H54 (cell line): ENCODE measurements at regions not wholly inside any gene's neighbourhood (a gene's known extent, or its start where the extent isn't known, plus 50 kb on each side); places are given as distances from the start of the nearest gene placed in this dataset.

Experiments
- DNase-seq: peaks from one replicate; pipeline ENCODE4 v3.0.0; 2011; ENCODE audit warnings: low spot score, mixed read lengths; ENCODE audit not compliant: insufficient read length
- FAIRE-seq: peaks from 3 replicates; lab custom pipeline; 2011; peaks lifted over from hg19 to GRCh38; lab: Jason Lieb, UNC
- POLR2A ChIP-seq: IDR thresholded peaks from 2 replicates; pipeline ENCODE4 v1.6.1; 2011; ENCODE audit warnings: low read depth, mild to moderate bottlenecking, low read length

DNA sequence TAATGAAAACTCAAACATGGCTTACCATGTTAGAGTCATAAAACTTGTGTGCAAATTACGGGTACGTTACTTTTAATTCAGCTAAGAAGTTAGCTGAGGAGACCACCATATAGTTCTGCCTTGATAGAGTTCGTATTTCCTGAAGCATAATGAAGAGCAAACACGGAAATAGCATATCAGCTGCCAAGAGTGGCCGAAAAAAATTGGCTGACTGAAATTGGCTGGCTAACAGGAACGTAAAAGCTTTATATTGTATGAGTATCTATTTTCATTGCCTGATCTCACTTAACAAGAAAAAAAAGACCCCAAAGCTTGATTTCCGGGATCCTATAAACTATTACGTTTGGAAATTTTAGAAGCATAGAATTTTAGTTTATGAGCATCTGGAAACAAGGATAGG is 1222.9 kb downstream of the ZPLD1 start:
- FAIRE-seq (no peak), DNase-seq (no peak)
- TF ChIP-seq POLR2A = no peak

DNA sequence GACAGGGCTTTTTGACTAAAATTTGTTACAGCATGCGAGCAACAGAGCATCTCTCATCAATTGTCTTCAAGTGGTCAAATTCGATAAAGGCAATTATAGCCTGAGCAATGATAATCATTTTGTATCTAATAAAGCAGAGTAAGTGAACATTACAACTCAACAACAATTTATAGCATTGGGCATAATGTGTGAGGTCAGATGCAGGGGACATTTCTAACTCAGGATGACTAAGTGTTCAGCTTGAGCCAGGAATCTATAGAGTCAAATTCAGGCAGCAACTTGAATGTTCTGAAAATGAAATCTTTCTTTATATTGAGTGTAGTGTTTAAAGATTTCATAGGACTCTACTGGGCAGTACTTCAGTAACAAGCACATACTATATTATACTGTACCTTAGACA is 1226.0 kb downstream of the ZPLD1 start:
- no peak for FAIRE-seq

DNA sequence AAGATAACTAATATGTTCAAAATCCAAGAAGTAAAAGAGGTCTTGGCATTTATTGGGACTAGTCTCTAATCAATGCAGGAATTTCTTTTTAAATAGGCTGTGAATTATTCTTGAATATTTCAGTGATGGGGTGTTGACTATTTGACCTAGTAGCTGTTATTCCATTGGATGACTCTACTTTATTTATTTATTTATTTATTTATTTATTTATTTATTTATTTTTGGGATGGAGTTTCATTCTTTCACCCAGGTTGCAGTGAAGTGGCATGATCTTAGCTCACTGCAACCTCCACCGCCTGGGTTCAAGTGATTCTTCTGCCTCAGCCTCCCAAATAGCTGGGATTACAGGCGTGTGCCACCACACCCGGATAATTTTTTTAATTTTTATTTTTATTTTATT is 1227.8 kb downstream of the ZPLD1 start:
- no peak for DNase-seq
- FAIRE-seq = no peak
- TF ChIP-seq POLR2A = no peak

More for the DNA sequence above, 1226.0 kb downstream of the ZPLD1 start:
- DNase-seq = no peak
- no peak for TF ChIP-seq POLR2A

DNA sequence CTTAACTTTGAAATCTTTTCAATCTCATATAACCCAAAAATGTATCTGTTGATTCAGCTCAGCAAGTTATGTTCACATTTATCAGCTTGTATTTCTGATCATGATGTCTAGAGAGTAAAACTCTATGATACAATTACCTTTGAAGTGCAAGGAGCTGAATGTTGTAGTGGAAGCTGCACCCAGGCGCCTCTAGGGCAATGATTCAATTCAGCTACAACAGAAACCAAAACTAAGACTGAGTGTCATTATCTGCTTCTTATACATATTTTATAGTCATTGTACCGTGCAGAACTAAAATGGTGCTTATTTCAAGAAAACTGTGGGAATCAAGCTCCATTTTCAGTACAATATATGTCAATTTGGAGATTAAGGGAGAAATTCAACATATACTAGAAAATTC is 1237.5 kb downstream of the ZPLD1 start:
- TF ChIP-seq POLR2A = no peak
- DNase-seq (no peak), FAIRE-seq (no peak)

DNA sequence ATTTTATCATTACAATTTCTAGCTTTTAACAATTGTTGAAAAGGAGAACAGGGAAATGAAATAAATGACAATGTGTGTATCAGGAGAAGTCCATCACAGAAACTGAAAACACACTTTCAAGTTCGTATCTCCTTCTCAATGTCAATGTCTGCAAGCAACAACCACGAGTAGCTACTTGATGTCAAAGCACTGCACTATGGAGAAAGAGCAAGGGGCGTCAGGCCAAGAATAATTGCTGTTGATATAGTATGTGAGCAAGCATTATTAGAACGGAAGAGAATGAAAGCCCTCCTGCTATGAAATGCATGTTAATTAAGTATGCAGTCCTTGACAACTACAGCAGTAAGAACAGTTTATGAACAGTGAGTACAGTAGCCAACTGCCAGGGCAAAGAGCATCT is 1250.1 kb downstream of the ZPLD1 start:
- DNase-seq = no peak
- no peak for FAIRE-seq
- no peak for TF ChIP-seq POLR2A

DNA sequence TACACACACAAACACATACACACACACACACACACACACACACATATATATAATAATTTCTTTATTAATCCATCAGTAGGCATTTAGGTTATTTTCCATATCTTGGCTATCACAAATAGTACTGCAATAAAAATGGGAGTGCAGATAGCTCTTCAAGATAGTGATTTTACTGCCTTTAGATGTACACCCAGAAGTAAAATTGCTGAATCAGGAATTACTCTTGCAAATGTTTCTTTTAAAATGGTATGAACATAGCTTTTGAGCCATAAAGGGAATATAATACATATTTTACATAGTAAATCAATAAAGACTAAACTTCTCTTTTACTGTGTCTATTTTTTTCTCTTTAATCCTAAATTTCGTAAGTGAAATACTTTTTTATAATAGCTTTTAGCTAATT is 1251.1 kb downstream of the ZPLD1 start:
- no peak for DNase-seq
- FAIRE-seq = no peak
- no peak for TF ChIP-seq POLR2A

DNA sequence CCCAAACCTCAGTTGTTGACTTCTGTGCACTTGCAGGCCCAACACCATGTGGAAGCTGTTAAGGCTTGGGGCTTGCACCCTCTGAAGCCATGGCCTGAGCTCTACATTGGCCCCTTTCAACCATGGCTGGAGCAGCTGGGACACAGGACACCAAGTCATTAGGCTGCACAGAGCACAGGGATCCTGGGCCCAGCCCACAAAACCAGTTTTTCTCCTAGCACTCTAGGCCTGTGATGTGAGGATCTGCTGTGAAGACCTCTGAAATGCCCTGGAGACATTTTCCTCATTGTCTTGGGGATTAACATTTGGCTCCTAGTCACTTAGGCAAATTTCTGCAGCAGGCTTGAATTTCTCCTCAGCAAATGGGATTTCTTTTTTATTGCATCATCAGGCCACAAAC is 1255.7 kb downstream of the ZPLD1 start:
- FAIRE-seq = no peak
- DNase-seq = no peak
- TF ChIP-seq POLR2A = no peak

DNA sequence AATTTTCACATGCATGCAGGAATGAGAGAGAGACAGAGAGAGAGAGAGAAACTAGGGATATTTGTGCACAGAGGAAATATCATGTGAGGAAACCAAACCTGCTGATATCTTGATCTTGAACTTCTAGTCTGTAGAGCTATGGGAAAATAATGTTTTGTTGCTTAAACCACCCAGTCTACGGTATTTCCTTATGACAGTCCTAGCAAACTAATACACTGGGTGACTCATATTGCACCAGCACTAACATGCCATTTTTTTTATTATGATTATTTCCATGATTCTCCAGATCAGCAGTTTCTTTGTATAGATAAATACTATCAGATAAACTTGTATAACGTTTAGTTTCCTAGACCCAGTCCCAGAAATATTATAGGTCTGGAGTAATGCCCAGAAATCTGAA is 1259.0 kb downstream of the ZPLD1 start:
- FAIRE-seq (no peak), DNase-seq (no peak)

DNA sequence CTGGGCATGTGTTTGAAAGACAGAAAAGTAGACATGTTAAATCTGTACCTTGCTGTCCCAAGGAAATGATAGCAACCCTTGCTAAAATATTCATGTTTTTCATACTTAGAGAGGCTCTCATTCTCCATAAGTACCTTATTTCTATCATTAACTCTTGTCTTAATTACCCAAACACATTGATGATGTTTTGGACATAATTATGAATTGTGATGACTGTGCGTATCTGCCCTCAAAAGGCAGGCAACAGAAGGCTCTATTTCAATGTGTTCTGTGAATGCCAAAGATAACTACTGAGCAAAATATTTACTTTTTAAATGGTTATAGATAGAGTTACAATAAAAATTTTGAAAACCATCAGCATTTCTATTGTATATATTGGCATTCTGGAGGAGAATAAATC is 1263.8 kb downstream of the ZPLD1 start:
- no peak for FAIRE-seq

More for the DNA sequence above, 1259.0 kb downstream of the ZPLD1 start:
- no peak for TF ChIP-seq POLR2A

DNA sequence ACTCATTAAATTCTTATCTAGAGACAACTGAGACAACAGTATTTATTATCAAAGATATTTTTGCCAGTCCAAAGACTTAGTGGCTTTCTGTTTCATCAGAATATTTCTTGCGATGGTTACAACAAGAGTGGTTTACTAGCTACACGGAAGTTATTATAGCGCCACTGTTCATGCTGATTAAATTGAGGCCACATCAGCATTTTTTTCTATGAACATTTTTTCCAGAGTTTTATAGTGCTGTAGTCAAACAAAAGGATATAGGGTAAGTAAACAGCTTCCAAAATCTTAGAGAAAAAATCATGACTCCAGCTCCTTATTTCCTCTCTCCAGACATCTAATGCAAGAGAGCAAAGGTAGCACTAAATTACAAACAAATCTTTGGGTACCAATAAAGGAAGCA is 1264.4 kb downstream of the ZPLD1 start:
- DNase-seq = no peak
- FAIRE-seq = no peak
- TF ChIP-seq POLR2A = no peak

More for the DNA sequence above, 1263.8 kb downstream of the ZPLD1 start:
- TF ChIP-seq POLR2A = no peak
- no peak for DNase-seq

DNA sequence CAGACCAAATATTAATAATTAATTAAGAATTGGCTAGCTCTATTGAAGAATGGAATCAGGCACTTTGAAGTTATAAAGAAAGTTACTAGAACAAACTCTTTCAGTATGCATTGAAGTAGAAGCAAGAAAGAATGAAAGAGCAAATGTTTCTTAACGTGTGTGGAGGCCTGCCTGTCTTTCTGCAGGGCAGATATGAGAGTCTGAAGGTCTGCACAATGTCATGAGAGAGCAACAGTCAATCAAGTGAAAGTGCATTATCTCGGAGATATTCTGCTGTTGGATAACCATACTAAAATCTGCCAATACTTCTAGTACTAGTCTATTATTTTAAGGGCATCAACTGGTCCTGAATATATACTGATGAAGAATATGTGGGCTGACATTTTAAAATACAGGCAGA is 1270.8 kb downstream of the ZPLD1 start:
- no peak for TF ChIP-seq POLR2A
- FAIRE-seq (no peak), DNase-seq (no peak)

DNA sequence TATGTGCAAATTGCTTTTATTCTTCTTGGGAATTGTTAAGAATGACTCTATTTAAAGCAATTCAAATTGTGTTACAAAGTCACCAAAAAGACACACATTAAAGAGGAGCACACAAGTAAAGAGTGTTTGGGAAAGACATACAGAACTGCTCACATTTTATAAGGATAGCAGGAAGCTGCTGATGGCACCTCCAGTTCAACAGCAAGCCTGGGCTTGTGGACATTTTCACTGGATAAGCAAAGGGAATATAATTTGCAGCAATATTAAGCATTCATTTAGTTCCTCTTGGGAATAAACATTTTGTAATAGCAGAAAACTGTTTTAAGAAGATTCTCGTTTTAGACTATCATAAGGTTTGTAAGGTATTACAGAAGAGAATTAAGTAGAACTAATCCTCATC is 1271.9 kb downstream of the ZPLD1 start:
- no peak for TF ChIP-seq POLR2A
- FAIRE-seq = no peak
- DNase-seq = no peak

DNA sequence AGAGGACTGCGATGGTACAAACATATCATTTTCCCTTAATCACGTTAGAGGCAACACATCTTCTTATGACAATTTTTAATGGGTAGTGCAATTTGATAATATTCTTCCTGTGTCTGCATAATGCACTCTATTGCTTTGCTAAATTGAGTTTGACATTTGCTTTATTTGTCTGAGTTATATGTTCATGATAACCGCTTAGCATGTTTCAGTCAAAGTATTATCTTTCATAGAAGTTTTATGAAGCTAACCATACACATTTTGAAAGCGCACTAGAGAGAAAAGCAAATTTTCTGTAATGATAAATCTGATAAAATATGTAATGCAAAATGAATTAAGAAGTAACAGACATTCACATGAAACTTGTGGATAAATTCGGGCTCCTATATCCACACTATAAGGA is 1276.9 kb downstream of the ZPLD1 start:
- DNase-seq = no peak
- no peak for TF ChIP-seq POLR2A
- FAIRE-seq = no peak

DNA sequence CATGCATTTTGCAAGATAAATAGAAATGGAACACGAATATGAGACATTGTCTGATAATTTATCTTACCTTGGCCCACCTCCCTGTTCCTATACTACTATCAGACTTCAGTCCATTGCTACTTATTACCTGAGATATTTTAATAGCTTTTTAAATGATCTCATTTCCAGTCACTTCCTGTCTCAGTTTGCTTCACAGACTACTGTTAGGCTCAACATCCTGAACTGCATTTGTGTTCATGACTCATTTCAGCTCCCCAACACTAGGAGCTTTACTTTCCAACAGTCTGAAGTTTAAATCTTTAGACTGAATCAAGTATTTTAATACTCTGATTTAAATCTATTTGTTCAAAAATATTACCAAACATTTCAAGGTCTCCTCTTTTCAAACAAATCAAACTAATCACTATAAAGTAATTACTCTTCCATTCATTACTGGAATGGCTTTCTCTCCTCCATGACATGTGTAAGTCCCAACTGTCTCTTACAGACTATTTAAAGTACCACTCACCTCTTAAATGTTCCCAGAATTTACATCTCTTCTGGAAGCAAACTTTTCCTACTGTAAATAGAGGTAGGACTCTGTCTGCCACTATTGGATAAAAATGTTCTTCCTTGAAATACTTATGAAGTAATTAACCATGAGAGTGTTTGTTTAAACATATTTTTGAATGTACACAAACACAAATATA is 1277.6 kb downstream of the ZPLD1 start:
- FAIRE-seq (peak; percentile 75), DNase-seq (no peak)
- no peak for TF ChIP-seq POLR2A

DNA sequence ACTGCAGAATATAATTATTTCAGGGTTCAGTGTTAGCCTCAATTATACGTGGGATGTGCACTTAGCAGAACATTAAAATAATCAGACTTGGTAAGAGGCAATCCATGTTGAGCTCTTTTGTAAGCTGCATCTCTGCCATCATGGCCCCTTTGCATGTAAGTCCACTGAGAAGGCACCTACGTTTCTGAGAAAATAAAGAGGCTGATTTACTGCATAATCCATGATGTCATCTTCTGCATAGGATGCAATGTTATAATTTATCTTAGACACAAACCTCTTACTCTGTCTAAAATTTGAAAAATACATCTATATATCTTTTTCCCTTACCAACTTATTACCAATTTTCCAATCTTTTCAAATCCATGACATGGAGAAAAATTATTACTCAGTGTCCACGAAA is 1294.7 kb downstream of the ZPLD1 start:
- no peak for DNase-seq
- FAIRE-seq = no peak
- TF ChIP-seq POLR2A = no peak
